ENCODE measurements at regions not wholly inside any gene's neighbourhood (a gene's known extent, or its start where the extent isn't known, plus 50 kb on each side); places are given as distances from the start of the nearest gene placed in this dataset.

GRCh38 chr14:23861666-23862065 lies 91.9 kb upstream of the DHRS4 start:
- TF ChIP-seq CTCF (IDR thresholded peaks at IDR 0.05; ENCODE audit: low read depth, low read length, missing input control) (no peak), EGR1 (IDR thresholded peaks at IDR 0.05; ENCODE audit: low read depth in 2 of 2) (no peak), YY1 (IDR thresholded peaks at IDR 0.05) (no peak), SP1 (IDR thresholded peaks at IDR 0.05) (no peak), RAD21 (IDR thresholded peaks at IDR 0.05) (no peak), TAF1 (conservative IDR thresholded peaks at IDR 0.05) (no peak), GABPA (IDR thresholded peaks at IDR 0.05 in 1 of 2, conservative IDR thresholded peaks at IDR 0.05 in 1 of 2) (no peak), JUND (IDR thresholded peaks at IDR 0.05) (no peak), FOXA2 (IDR thresholded peaks at IDR 0.05) (no peak)
- TF ChIP-seq, protein P1, sequence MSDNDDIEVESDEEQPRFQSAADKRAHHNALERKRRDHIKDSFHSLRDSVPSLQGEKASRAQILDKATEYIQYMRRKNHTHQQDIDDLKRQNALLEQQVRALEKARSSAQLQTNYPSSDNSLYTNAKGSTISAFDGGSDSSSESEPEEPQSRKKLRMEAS (IDR thresholded peaks at IDR 0.05), result no peak
- TF ChIP-seq, protein P2, sequence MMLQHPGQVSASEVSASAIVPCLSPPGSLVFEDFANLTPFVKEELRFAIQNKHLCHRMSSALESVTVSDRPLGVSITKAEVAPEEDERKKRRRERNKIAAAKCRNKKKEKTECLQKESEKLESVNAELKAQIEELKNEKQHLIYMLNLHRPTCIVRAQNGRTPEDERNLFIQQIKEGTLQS (IDR thresholded peaks at IDR 0.05), result no peak
- TF ChIP-seq, protein P3, sequence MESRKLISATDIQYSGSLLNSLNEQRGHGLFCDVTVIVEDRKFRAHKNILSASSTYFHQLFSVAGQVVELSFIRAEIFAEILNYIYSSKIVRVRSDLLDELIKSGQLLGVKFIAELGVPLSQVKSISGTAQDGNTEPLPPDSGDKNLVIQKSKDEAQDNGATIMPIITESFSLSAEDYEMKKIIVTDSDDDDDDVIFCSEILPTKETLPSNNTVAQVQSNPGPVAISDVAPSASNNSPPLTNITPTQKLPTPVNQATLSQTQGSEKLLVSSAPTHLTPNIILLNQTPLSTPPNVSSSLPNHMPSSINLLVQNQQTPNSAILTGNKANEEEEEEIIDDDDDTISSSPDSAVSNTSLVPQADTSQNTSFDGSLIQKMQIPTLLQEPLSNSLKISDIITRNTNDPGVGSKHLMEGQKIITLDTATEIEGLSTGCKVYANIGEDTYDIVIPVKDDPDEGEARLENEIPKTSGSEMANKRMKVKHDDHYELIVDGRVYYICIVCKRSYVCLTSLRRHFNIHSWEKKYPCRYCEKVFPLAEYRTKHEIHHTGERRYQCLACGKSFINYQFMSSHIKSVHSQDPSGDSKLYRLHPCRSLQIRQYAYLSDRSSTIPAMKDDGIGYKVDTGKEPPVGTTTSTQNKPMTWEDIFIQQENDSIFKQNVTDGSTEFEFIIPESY (IDR thresholded peaks at IDR 0.05), result no peak
- TF ChIP-seq, protein P4, sequence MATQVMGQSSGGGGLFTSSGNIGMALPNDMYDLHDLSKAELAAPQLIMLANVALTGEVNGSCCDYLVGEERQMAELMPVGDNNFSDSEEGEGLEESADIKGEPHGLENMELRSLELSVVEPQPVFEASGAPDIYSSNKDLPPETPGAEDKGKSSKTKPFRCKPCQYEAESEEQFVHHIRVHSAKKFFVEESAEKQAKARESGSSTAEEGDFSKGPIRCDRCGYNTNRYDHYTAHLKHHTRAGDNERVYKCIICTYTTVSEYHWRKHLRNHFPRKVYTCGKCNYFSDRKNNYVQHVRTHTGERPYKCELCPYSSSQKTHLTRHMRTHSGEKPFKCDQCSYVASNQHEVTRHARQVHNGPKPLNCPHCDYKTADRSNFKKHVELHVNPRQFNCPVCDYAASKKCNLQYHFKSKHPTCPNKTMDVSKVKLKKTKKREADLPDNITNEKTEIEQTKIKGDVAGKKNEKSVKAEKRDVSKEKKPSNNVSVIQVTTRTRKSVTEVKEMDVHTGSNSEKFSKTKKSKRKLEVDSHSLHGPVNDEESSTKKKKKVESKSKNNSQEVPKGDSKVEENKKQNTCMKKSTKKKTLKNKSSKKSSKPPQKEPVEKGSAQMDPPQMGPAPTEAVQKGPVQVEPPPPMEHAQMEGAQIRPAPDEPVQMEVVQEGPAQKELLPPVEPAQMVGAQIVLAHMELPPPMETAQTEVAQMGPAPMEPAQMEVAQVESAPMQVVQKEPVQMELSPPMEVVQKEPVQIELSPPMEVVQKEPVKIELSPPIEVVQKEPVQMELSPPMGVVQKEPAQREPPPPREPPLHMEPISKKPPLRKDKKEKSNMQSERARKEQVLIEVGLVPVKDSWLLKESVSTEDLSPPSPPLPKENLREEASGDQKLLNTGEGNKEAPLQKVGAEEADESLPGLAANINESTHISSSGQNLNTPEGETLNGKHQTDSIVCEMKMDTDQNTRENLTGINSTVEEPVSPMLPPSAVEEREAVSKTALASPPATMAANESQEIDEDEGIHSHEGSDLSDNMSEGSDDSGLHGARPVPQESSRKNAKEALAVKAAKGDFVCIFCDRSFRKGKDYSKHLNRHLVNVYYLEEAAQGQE (IDR thresholded peaks at IDR 0.05), result no peak

Measured in liver (tissue), 3 donors.